OCI-LY7 (cell line): ENCODE measurements at regions not wholly inside any gene's neighbourhood (a gene's known extent, or its start where the extent isn't known, plus 50 kb on each side); places are given as distances from the start of the nearest gene placed in this dataset.

Source experiments
- BruUV-seq: library from RNA; stranded (reverse); fragments of 400-500 nt; replicated peaks from 2 replicates; lab custom pipeline; 2021; lab: Mats Ljungman, UMichigan
- CTCF ChIA-PET: fragments of 300-600 bp; sonication (Branson Sonifier 250); formaldehyde crosslinking; loops from one replicate; lab custom pipeline; 2022; ENCODE audit warnings: antibody characterized with exemption; ENCODE audit not compliant: unreplicated experiment; lab: Charles Lee
- POLR2A ChIA-PET: fragments of 300-600 bp; sonication (Branson Sonifier 250); formaldehyde crosslinking; loops from one replicate; lab custom pipeline; 2022; ENCODE audit warnings: antibody characterized with exemption; lab: Charles Lee
- DNase-seq: peaks from one replicate; pipeline ENCODE4 v3.0.0-alpha.2; 2015; ENCODE audit warnings: low spot score
- H2AFZ ChIP-seq: fragments of 200-600 bp; sonication (generic), shearing (Covaris generic); 2 replicates; pipeline ENCODE4 v1.6.1; 2014; ENCODE audit warnings: mild to moderate bottlenecking, antibody characterized with exemption, low read length, moderate library complexity
- H3K27ac ChIP-seq: fragments of 200-600 bp; sonication (generic); 2 replicates; pipeline ENCODE4 v1.5.1; 2014; ENCODE audit warnings: mixed run types, low read depth, mild to moderate bottlenecking, moderate library complexity, low read length, inconsistent platforms; ENCODE audit not compliant: poor library complexity, severe bottlenecking
- H3K36me3 ChIP-seq: fragments of 200-600 bp; sonication (generic); 2 replicates; pipeline ENCODE4 v1.6.1; 2014; ENCODE audit warnings: mild to moderate bottlenecking, antibody characterized with exemption, low read length, moderate library complexity, mixed read lengths; ENCODE audit not compliant: insufficient read depth
- H3K4me1 ChIP-seq: fragments of 200-600 bp; sonication (generic); 2 replicates; pipeline ENCODE4 v1.5.1; 2014; ENCODE audit warnings: mild to moderate bottlenecking, low read length; ENCODE audit not compliant: insufficient read depth, poor library complexity, severe bottlenecking
- H3K4me2 ChIP-seq: fragments of 200-600 bp; sonication (generic); 2 replicates; pipeline ENCODE4 v1.6.1; 2014; ENCODE audit warnings: mild to moderate bottlenecking, low read length
- H3K4me3 ChIP-seq: fragments of 200-600 bp; sonication (generic); 2 replicates; pipeline ENCODE4 v1.5.1; 2014; ENCODE audit warnings: mild to moderate bottlenecking, low read depth, low read length; ENCODE audit not compliant: poor library complexity, severe bottlenecking
- H3K79me2 ChIP-seq: fragments of 200-600 bp; sonication (generic); 2 replicates; pipeline ENCODE4 v1.6.1; 2016; ENCODE audit warnings: low read depth, mild to moderate bottlenecking, low read length, moderate library complexity, mixed read lengths; ENCODE audit not compliant: insufficient read depth
- H3K9me2 ChIP-seq: fragments of 200-600 bp; sonication (generic); 2 replicates; pipeline ENCODE4 v1.6.1; 2016; ENCODE audit warnings: mild to moderate bottlenecking, low read length, mixed read lengths; ENCODE audit not compliant: insufficient read depth
- H3K9me3 ChIP-seq: fragments of 200-600 bp; sonication (generic); 2 replicates; pipeline ENCODE4 v1.6.1; 2014; ENCODE audit warnings: mild to moderate bottlenecking, mixed run types, low read length, mixed read lengths
- H4K20me1 ChIP-seq: fragments of 200-600 bp; sonication (generic); 2 replicates; pipeline ENCODE4 v1.6.1; 2014; ENCODE audit warnings: mild to moderate bottlenecking, antibody characterized with exemption, low read length, moderate library complexity, mixed read lengths; ENCODE audit not compliant: insufficient read depth
- EZH2phosphoT487 ChIP-seq: fragments of 200-600 bp; sonication (generic); IDR thresholded peaks from 2 replicates; pipeline ENCODE4 v1.6.1; 2018; ENCODE audit warnings: low read depth, borderline replicate concordance, mild to moderate bottlenecking, mixed run types, antibody characterized with exemption, low read length, moderate library complexity, mixed read lengths
- intact Hi-C: fragments of 100-400 bp; cut with micrococcal nuclease; formaldehyde crosslinking; loops from one replicate; pipeline ENCODE4 v1.10.0; 2022; ENCODE audit not compliant: unreplicated experiment
- TF ChIP-seq, protein P1 (sequence below): fragments of 200-600 bp; sonication (generic); conservative IDR thresholded peaks from 2 replicates; pipeline ENCODE4 v1.5.1; 2014; ENCODE audit warnings: mild to moderate bottlenecking, antibody characterized with exemption, low read length, moderate library complexity, mixed read lengths

DNA sequence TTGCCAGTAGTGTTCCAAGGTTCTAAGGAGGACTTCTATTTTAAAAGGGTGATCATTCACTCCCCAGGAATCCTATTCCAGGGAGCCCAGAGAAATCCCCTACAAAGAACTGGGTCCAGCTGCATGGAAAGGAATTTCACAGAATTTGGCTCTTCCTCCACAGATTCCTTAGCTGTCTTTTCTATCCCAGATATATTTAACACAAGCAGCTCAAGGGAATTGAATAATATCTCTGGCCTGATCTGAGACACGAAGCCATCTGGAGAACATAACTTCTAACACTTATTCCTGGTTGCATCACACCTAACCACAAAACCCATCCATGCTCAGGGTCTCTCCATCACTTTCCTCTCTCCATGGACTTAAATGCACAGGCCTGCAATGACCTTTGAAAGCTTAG lies 306.7 kb upstream of the ACVR2A start:
- intact Hi-C loops = no loop called here
- BruUV-seq = no TSS peak
- POLR2A ChIA-PET = no interaction called here
- no peaks in the 10 kb centered on the region for H3K79me2 ChIP-seq
- DNase-seq = no peak
- no peaks in the 10 kb centered on the region for H3K4me1 ChIP-seq
- no peak overlapping the region for H3K4me3 ChIP-seq
- no peaks in the 10 kb centered on the region for H3K36me3 ChIP-seq
- no peak overlapping the region for H3K4me2 ChIP-seq
- no peaks in the 10 kb centered on the region for H4K20me1 ChIP-seq
- H3K9me3 ChIP-seq = no peaks in the 10 kb centered on the region
- no peak overlapping the region for H3K27ac ChIP-seq
- no peak for TF ChIP-seq EZH2phosphoT487
- TF ChIP-seq, protein P1, sequence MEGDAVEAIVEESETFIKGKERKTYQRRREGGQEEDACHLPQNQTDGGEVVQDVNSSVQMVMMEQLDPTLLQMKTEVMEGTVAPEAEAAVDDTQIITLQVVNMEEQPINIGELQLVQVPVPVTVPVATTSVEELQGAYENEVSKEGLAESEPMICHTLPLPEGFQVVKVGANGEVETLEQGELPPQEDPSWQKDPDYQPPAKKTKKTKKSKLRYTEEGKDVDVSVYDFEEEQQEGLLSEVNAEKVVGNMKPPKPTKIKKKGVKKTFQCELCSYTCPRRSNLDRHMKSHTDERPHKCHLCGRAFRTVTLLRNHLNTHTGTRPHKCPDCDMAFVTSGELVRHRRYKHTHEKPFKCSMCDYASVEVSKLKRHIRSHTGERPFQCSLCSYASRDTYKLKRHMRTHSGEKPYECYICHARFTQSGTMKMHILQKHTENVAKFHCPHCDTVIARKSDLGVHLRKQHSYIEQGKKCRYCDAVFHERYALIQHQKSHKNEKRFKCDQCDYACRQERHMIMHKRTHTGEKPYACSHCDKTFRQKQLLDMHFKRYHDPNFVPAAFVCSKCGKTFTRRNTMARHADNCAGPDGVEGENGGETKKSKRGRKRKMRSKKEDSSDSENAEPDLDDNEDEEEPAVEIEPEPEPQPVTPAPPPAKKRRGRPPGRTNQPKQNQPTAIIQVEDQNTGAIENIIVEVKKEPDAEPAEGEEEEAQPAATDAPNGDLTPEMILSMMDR = no peak
- CTCF ChIA-PET = no interaction called here
- H3K9me2 ChIP-seq = no peaks in the 10 kb centered on the region
- H2AFZ ChIP-seq = no peak overlapping the region

DNA sequence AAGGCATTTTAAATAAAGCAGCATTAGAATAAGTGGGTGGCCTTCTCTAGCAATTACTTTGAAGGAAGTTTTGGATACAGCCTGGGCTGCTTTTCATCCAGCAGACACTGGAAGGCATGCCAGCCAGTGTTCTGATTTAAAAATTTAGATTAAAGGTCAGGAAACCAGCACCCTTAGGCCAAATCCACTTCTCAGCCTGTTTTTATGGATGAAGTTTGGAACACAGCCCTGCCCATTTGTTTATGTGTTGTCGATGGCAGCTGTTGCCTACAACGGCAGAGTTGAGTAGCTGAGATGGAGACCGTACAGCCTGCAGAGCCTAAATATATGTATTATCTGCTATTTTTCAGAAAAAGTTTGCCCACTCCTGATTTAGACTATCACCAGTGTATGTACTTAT lies 313.6 kb upstream of the ACVR2A start:
- no TSS peak for BruUV-seq
- Histone ChIP-seq H2AFZ (no peak overlapping the region), H3K9me3 (no peaks in the 10 kb centered on the region), H3K4me1 (no peaks in the 10 kb centered on the region), H3K9me2 (no peaks in the 10 kb centered on the region), H3K79me2 (no peaks in the 10 kb centered on the region), H3K36me3 (no peaks in the 10 kb centered on the region), H3K4me2 (no peak overlapping the region), H4K20me1 (no peaks in the 10 kb centered on the region), H3K27ac (no peak overlapping the region), H3K4me3 (no peak overlapping the region)
- no peak for TF ChIP-seq EZH2phosphoT487
- TF ChIP-seq, protein P1 = no peak
- CTCF ChIA-PET = no interaction called here
- no peak for DNase-seq
- intact Hi-C loops = no loop called here
- POLR2A ChIA-PET = interaction anchor here (0.7 kb wide), 1 partner anchor 1900 kb away, joined by 3 read pairs; no protein-coding TSS in a partner anchor

DNA sequence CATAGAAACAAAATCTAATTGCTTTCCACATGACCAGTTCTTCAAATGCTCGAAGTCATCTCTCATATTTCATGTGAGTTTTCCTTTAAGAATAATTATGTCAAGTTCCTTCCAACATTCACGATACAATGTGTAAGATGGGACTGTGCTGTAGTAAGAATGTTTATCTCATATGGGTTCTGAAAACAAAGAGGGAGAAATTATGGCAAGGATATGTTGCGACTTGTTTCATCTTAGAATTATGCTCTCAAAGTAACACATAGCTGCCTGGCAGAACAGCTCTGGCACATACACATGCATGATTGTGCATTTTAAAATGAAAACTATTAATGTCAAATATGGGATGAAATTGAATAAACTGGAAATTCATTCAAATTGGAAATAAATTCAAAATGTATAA lies 314.8 kb upstream of the ACVR2A start:
- H3K4me1 ChIP-seq = no peaks in the 10 kb centered on the region
- no peaks in the 10 kb centered on the region for H4K20me1 ChIP-seq
- BruUV-seq = no TSS peak
- H3K4me2 ChIP-seq = no peak overlapping the region
- POLR2A ChIA-PET = no interaction called here
- no peaks in the 10 kb centered on the region for H3K79me2 ChIP-seq
- no peak overlapping the region for H2AFZ ChIP-seq
- H3K9me2 ChIP-seq = no peaks in the 10 kb centered on the region
- H3K4me3 ChIP-seq = no peak overlapping the region
- H3K36me3 ChIP-seq = no peaks in the 10 kb centered on the region
- intact Hi-C loops = no loop called here
- H3K27ac ChIP-seq = no peak overlapping the region
- TF ChIP-seq, protein P1 = no peak
- CTCF ChIA-PET = no interaction called here
- DNase-seq = no peak
- H3K9me3 ChIP-seq = no peaks in the 10 kb centered on the region
